ENCODE measurements at regions not wholly inside any gene's neighbourhood (a gene's known extent, or its start where the extent isn't known, plus 50 kb on each side); places are given as distances from the start of the nearest gene placed in this dataset.

- DNase-seq (ENCODE audit: low read depth, low spot score), result no peak
Measured at GRCh38 chr18:8969639-8970390, 132.7 kb upstream of the NDUFV2 start.

GRCh38 chr18:8970843-8971242, 131.7 kb upstream of the NDUFV2 start:
- no peak for DNase-seq (ENCODE audit: low read depth, low spot score)

DNA sequence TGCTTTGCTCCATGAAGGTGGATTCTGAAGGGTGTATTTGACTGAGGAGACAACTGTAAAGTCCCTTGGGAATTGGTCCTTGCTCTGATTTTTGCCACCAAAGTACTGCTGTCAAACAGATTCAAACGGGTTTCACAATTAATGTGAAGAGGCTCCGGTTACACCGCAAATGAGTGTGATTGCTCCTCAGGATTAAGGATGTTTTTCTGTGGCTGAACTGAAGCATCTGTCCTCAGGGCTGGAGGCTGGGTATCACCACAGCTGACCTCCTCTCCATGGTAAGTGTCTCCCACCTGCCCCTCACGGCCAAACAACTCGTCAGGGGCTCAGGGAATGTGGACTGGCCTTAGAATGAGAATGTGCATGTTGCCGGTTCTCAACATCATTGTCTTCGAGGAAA, 130.4 kb upstream of the NDUFV2 start:
- no peak for DNase-seq (ENCODE audit: low read depth, low spot score)

DNA sequence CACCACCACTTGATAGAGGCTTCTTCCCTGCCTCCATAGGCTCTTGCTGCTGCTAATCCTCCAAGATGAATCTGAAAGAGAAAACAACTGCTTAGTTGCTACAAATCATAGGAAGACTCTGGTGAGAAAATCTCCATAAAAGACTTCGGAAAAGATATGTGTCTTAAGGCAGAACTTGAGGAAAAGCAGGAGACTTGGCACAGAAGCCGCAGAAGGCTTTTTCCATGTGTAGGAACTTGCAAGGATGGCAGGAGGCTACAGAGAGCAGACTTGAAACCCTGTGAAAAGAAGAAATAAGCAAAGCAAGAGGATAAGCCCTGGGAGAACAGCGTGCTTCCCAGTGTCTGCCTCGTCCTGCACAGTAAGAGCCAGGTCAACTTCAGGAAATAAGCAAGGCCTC, 128.2 kb upstream of the NDUFV2 start:
- no peak for DNase-seq (ENCODE audit: low read depth, low spot score)

DNA sequence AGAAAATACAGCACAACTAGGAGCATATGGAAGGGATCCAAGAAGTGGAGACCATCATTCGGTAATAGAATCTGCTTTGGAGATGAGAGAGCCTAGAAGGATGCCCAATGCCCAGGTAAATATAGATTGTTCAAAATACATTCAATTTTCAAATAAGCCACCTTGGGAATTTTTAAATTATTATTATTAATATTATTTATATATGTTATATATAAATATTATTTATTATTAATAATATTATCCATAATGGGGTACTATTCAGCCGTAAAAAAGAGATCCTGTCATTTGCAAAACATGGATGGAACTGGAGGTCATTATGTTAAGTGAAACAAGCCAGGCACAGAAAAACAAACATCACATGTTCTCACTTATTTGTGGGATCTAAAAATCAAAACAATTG, 127.8 kb upstream of the NDUFV2 start:
- DNase-seq (ENCODE audit: low read depth, low spot score), result no peak

DNA sequence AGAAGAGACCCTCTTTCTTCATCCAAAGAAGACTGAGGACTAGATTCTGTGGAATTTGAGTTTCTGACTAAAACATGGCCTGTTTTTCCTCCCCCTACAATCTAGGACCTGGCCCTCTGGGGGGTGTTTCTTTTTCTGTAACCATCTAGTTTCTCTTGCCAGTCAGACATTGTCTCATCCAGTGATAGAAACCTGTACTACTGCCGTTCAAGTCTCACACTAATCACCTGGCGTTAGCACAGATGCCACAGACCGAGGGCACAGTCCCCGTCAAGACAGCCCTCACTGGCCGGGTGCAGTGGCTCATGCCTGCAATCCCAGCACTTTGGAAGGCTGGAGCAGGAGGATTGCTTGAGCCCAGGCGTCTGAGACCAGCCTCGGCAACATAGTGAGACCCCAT, 126.9 kb upstream of the NDUFV2 start:
- DNase-seq (ENCODE audit: low read depth, low spot score), result no peak

DNA sequence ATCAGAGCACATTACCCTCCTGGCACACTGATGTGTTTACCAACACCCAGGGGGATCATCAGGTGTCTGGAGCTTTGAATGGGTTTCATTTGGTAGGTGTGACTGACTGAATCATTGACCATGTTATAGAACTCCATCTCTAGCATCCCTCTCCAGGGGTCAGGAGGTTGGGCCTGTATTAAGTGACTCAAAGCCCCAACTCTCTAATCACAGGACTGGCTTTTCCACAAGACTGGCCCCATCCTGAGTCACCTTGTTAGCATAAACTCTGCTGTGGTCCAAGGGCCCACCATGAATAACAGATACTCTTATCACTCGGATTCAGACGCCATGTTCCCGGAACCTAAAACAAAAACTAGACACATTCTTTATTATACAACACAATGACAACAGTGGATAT, 125.9 kb upstream of the NDUFV2 start:
- no peak for DNase-seq (ENCODE audit: low read depth, low spot score)

GRCh38 chr18:8977166-8977565, 125.3 kb upstream of the NDUFV2 start:
- DNase-seq (ENCODE audit: low read depth, low spot score), result no peak

GRCh38 chr18:8977701-8978100, 124.8 kb upstream of the NDUFV2 start:
- DNase-seq (ENCODE audit: low read depth, low spot score), result no peak

- DNase-seq (ENCODE audit: low read depth, low spot score), result no peak
Measured at GRCh38 chr18:8978394-8978793, 124.1 kb upstream of the NDUFV2 start.

DNA sequence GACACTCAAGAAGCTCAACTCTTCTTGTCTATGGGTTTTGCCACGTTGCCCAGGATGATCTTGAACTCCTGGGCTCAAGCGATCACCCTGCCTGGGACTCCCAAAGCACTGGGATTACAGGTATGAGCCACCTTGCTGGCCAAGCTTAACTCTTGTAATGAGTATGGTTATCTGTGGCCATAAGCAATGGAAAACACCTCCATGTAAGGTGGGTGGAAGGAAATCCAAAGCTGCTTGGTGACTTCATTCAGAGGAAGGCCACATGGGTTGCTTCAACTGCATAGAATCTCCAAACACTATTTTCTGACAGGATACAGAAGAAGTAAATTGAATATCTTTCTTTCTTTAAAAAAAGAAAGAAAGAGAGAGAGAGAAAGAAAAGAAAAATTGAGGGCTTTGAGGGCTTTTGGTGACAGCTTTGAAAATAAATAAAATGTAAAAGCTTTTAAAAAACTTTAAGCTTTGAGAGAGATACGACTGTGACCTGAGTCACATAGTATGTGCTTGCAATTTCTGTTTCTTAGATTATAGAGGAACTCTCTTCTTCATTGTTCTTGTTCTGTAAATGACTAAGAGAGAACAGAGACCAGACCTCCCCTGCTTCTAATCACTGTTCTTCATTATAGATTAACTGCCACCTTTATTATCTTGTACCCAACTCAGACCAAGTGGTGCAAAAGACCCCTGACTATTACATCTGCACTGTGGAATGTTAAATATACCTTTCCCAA, 123.1 kb upstream of the NDUFV2 start:
- DNase-seq (ENCODE audit: low read depth, low spot score), result no peak

GRCh38 chr18:8980496-8980895, 122.0 kb upstream of the NDUFV2 start:
- DNase-seq (ENCODE audit: low read depth, low spot score), result peak; percentile 29

GRCh38 chr18:8980918-8981317, 121.6 kb upstream of the NDUFV2 start:
- DNase-seq (ENCODE audit: low read depth, low spot score), result peak; percentile 31

- DNase-seq (ENCODE audit: low read depth, low spot score), result peak; percentile 78
Measured at GRCh38 chr18:8982416-8983183, 119.9 kb upstream of the NDUFV2 start.

- no peak for DNase-seq (ENCODE audit: low read depth, low spot score)
Measured at GRCh38 chr18:8983195-8983594, 119.3 kb upstream of the NDUFV2 start.

DNA sequence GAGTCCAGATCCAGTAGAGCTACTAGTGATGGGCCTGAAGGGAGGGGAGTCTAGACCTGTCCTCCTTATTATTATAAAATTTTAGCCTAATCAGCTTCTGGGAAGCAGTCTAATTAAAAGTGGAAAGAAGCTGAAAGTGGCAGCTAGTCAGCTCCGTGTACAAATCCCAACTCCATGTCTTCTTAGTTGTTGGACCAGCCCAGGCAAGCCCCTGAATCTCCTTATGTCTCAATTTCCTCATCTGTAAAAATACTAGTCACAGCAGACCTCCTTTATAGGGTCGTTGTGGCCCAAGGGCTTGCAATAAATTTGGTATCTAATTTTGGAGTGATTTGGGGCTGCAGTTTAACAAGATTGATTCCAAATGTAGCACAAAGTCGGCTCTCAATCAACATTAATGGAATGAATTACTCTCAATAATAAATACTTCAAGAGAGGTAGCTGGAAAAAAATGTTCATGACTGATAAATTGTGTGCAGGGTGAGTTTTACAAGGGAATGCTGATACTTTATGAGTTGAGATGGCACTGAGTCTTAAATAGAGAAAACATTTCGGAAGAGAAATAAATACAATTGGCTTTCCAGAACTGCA, 118.3 kb upstream of the NDUFV2 start:
- DNase-seq (ENCODE audit: low read depth, low spot score), result no peak

DNA sequence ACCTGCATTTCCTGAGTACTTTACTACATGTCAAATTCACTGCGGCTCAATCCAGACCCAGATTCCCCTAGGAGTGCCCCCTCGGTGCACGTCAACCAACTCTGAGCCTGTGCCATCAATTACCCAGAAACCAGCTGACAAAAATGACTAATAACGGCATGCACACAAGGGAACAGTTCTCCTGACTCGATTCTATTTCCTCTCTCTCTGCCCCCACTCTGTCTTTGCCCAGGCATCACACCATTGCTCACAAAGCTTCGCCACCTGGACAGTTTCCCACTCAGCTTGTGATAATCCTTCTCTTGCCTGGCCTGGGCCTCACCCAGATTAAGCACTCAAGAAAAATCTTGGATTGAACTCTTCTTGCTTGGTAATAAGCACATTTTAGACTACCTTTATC, 115.3 kb upstream of the NDUFV2 start:
- peak; percentile 65 for DNase-seq (ENCODE audit: low read depth, low spot score)

- DNase-seq (ENCODE audit: low read depth, low spot score), result peak; percentile 87
Measured at GRCh38 chr18:8988260-8988871, 114.1 kb upstream of the NDUFV2 start.

DNA sequence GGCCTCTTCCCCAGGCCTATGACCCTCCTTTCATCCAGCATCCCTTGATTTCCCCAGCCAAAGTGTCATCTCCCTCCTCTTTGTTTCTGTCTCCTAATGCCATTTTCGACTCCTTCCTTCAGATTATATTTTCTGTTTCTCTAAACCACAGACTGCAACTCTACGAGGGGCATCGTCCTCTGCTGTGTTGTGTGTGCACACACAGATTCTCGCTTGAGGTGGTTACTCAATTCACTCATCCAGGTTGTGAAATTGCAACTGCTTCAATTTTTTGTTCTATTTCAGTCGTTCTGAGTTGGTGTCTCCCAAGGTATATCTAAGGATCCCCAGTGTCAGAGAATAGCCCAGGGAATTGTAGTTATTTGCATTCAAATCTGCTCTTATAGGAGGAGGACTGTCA, 113.5 kb upstream of the NDUFV2 start:
- no peak for DNase-seq (ENCODE audit: low read depth, low spot score)

- DNase-seq (ENCODE audit: low read depth, low spot score), result no peak
Measured at GRCh38 chr18:8989855-8990254, 112.6 kb upstream of the NDUFV2 start.

GRCh38 chr18:8990276-8991031, 112.0 kb upstream of the NDUFV2 start:
- DNase-seq (ENCODE audit: low read depth, low spot score), result peak; percentile 41
